Caki2 (cell line): ENCODE measurements at regions not wholly inside any gene's neighbourhood (a gene's known extent, or its start where the extent isn't known, plus 50 kb on each side); places are given as distances from the start of the nearest gene placed in this dataset.
"Not testable (repeated sequence)": the region's sequence is repeated elsewhere in the genome, so short reads cannot be mapped to it uniquely, and the experiment has no call there.

ENCODE experiments used
- DNase-seq: peaks from one replicate; pipeline ENCODE4 v3.0.0-alpha.2; 2015; ENCODE audit warnings: low read depth
- in situ Hi-C: cut with HindIII; loops from 2 replicates; pipeline ENCODE4 v1.10.0; 2016; ENCODE audit warnings: low sequenced_read_pairs, low pct_unique_long_range_greater_than_20kb, mixed read lengths

GRCh38 chr5:152456815-152457443 is 51.9 kb upstream of the NMUR2 start:
- in situ Hi-C loops: no loop called here
- peak; percentile 32 for DNase-seq

DNA sequence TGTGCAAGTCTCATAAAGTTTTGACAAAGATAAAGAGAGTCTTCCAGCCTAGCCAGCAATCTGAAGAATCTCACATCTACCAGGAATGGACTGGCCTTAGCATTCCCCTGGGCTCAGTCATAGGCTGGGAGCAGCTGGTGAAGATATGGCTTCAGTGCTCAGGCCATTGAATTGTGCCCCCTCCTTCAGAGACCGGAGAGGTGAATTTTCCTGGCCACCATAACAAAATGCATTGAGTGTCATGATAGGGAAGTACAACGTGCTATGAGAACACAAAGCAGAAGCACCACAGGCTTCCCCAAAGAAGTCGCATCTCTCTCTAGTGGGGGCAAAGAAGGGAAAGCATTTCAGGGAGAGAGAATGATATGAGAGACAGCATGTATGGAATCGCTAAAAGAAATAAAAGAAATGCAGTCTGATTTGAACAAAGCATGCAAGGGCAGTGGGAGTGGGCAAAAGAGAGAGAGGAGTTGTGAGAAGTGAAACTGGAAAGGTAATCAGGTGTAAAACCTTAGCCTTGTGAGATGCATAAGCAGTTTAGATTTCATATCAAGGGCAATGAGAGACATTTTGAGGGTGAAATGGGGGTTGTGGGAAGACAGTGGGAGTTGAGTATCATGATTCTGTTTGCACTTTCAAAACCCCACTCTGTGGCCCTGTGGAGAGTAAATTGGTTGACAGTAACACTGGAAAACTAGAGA is 57.1 kb upstream of the NMUR2 start:
- DNase-seq: peak; percentile 25
- in situ Hi-C loops: no loop called here

DNA sequence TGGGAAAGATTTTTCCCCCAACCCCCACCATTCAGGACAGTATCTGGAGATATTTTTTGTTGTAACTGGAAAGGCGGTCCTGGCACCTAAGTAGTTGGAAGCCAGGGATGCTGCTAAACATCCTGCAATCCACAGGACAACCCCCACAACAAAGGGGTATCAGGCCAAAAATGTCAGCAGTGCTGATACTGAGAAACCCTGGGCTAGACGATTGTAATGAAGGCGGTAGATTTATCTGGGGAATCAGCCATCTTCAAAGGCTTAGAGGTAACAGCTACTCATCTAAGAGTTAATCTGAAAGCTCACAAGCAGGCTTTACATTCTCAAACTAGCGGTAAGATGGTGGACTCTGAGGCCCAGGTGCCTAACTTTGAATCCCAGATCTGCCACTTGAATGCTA is 59.0 kb upstream of the NMUR2 start:
- no peak for DNase-seq
- in situ Hi-C loops: no loop called here

DNA sequence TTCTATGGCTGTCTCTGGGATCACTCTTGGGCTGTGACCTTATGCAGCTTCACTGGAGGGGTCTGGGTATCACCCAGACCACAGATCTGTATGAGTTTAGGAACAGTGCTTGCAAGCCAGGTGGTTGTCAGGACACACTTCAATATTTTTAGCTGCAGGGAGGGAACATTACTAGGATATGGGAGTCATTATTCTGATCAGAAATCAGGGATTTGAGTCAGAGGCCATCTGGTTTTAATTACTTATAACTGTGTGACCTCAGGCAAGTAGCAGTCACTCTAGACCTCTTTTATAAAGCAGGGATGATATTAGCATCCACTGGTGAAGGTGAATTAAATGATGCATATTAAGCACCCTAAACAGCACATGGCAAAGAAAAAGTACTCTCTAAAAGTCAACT is 60.1 kb upstream of the NMUR2 start:
- in situ Hi-C loops: no loop called here
- no peak for DNase-seq

GRCh38 chr5:152466085-152466745 is 61.1 kb upstream of the NMUR2 start:
- in situ Hi-C loops: no loop called here
- DNase-seq: no peak

- no peak for DNase-seq
Measured at GRCh38 chr5:152470167-152470566, 65.1 kb upstream of the NMUR2 start.

GRCh38 chr5:152472083-152472482 is 67.0 kb upstream of the NMUR2 start:
- in situ Hi-C loops: no loop called here
- DNase-seq: no peak

More at GRCh38 chr5:152470167-152470566, 65.1 kb upstream of the NMUR2 start:
- in situ Hi-C loops: no loop called here

DNA sequence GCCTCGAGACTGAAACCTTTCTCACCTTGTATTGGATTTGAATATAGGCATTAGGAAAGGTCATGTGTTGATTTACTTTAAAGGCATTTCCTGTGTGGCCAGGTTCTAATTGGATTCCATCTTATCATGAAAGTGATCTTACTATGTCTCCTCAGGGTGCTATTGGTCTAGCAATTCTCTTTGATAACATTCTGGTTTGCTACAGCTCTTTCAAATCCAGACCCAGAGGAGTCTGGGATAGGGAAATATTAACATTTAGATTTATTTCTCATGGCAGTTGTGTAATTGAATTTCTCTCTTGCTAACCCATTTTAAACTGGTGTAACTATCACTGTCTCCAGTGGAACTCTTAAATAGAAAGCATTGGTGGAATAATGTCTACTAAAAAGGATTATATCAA is 69.9 kb upstream of the NMUR2 start:
- no peak for DNase-seq
- in situ Hi-C loops: no loop called here

DNA sequence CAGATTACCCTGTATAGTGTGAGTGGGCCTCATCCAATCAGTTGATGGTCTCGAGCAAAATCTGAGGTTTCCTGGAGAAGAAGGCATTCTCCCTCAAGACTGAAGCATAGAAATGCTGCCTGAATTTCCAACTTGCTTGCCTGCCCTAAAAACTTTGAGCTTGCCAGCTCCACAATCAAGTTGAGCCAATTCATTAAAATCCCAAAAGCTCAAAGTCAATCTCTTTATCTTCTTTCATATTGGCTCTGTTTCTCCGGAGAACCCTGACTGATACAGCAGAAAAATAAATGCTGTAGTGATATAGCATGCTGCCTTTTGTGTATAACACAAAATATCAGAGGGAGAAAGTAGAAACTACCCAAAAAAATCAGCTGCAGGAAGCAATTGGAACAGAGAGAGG is 72.5 kb upstream of the NMUR2 start:
- no peak for DNase-seq
- in situ Hi-C loops: no loop called here

DNA sequence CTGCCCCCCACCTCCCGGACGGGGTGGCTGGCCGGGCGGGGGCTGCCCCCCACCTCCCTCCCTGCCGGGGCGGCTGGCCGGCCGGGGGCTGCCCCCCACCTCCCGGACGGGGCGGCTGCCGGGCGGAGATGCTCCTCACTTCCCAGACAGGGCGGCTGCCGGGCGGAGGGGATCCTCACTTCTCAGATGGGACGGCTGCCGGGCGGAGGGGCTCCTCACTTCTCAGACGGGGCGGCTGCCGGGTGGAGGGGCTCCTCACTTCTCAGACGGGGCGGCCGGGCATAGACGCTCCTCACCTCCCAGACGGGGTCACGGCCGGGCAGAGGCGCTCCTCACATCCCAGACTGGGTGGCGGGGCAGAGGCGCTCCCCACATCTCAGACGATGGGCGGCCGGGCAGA is 74.8 kb upstream of the NMUR2 start:
- DNase-seq, in situ Hi-C loops: not testable (repeated sequence)

- DNase-seq, in situ Hi-C loops: not testable (repeated sequence)
Measured at GRCh38 chr5:152480677-152481076, 75.6 kb upstream of the NMUR2 start.

GRCh38 chr5:152487130-152487529 is 82.1 kb upstream of the NMUR2 start:
- in situ Hi-C loops: no loop called here
- DNase-seq: no peak

DNA sequence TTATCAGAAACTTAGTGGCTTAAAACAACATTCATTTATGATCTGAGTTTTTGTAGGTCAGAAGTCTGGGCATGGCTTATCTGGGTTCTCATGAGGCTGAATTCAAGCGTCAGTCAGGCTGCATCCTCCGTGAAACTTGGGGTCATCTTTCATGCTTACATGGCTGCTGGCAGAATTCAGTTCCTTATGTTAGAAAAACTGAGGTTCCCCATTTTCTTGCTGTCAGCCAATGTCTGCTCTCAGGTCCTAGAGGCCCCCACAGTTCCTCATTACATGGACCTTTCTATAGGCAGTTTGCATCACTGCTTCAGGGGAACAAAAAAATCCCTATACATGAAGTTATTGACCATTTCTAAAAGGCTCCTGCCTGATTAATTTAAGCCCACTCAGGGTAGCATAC is 83.8 kb upstream of the NMUR2 start:
- DNase-seq: no peak
- in situ Hi-C loops: no loop called here

- in situ Hi-C loops: no loop called here
- peak; percentile 90 for DNase-seq
Measured at GRCh38 chr5:152499814-152500535, 94.9 kb upstream of the NMUR2 start.

DNA sequence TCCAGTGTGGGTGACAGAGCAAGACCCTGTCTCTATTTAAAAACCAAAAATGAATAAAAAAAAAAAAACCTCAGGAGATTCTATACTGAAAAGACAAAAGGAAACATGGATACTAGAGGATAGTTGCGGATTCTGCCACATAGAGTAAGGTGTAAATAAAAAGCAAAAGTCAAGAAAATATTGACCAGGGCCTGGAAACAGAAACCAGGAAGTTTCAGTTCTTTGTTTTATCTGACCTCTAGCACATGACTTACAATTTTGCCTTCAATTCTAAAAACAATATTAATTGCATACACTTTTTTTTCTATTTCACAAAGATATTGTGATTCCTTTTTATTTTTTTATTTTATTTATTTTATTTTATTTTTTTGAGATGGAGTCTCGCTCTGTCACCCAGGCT is 96.2 kb upstream of the NMUR2 start:
- in situ Hi-C loops: no loop called here
- no peak for DNase-seq

DNA sequence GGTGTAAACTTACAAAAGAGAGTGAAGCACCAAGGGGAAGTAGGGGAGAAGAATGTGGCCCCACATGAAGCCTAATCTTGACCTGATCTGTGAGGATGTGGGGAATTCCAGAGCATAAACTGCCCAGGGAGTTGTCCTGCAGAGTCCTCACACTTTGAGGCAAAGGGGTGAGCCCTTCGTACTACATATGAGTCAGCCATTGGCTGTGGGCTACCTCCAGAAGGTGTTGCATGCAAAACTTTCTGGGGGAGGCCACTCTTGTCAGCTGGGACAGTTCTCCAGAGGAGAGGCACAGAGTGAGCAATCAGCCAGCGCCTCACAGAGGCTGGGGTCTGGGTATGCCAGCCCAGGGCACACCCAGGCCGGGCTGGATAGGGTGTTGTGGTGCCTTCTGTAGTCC is 98.1 kb upstream of the NMUR2 start:
- in situ Hi-C loops: no loop called here
- peak; percentile 14 for DNase-seq

DNA sequence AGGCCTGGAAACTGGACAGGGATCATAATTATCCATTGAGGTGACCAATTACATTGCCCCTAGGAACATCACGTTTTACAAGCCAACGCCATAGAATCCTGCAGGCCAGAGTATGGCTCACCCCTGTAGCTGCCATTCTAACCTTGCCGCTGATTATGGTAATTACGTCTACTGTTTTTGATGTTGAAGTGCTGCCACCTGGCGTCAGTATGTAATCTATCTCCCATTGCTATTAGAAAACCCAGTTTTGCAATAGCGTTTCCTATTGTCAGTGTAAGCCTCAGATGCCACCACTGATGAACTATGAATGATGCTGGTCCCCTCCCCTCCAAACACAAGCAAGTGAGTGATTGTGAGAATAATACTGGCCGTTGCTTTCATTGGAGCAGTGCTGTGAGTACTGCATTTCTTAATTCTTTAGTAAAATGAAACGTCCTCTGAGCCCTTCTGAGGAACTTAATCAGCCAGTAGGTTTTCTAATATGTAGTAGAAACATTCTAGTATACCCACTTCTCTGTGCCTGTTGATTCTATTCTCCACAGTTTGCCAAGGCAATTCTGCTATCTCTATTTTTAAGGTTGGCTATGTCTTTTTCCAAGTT is 100.5 kb upstream of the NMUR2 start:
- in situ Hi-C loops: no loop called here
- peak; percentile 61 for DNase-seq

- in situ Hi-C loops: no loop called here
- no peak for DNase-seq
Measured at GRCh38 chr5:152511120-152511519, 106.0 kb upstream of the NMUR2 start.
